22Rv1 (cell line): ENCODE measurements at regions not wholly inside any gene's neighbourhood (a gene's known extent, or its start where the extent isn't known, plus 50 kb on each side); places are given as distances from the start of the nearest gene placed in this dataset.
"Not testable (repeated sequence)": the region's sequence is repeated elsewhere in the genome, so short reads cannot be mapped to it uniquely, and the experiment has no call there.

ENCODE experiments used
- ZFX ChIP-seq: fragments of 450-650 bp; IDR thresholded peaks from 2 replicates; pipeline ENCODE4 v1.6.1; 2017; ENCODE audit warnings: antibody characterized with exemption, borderline replicate concordance
- TF ChIP-seq, protein P1 (sequence below): fragments of 450-650 bp; IDR thresholded peaks from 2 replicates; pipeline ENCODE4 v1.5.1; 2017; ENCODE audit warnings: mild to moderate bottlenecking

- TF ChIP-seq, protein P1, sequence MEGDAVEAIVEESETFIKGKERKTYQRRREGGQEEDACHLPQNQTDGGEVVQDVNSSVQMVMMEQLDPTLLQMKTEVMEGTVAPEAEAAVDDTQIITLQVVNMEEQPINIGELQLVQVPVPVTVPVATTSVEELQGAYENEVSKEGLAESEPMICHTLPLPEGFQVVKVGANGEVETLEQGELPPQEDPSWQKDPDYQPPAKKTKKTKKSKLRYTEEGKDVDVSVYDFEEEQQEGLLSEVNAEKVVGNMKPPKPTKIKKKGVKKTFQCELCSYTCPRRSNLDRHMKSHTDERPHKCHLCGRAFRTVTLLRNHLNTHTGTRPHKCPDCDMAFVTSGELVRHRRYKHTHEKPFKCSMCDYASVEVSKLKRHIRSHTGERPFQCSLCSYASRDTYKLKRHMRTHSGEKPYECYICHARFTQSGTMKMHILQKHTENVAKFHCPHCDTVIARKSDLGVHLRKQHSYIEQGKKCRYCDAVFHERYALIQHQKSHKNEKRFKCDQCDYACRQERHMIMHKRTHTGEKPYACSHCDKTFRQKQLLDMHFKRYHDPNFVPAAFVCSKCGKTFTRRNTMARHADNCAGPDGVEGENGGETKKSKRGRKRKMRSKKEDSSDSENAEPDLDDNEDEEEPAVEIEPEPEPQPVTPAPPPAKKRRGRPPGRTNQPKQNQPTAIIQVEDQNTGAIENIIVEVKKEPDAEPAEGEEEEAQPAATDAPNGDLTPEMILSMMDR: not testable (repeated sequence)
- not testable (repeated sequence) for TF ChIP-seq ZFX
These were observed 388.8 kb upstream of the FAR2 start for GRCh38 chr12:28760040-28760903.
